Activated T-helper 2 cell treated with anti-CD3 and anti-CD28 coated beads, Interferon-gamma antibody, Interleukin-2, Interleukin-4, amounts not matched to agents 10 μg/mL and 5 μg/mL and 100 μg/mL, durations not matched to agents 14 hours and 24 hours and 36 hours (primary cell): ENCODE measurements at regions not wholly inside any gene's neighbourhood (a gene's known extent, or its start where the extent isn't known, plus 50 kb on each side); places are given as distances from the start of the nearest gene placed in this dataset.

Experiments
- DNase-seq: peaks from one replicate; pipeline ENCODE4 v3.0.0; 2021; ENCODE audit warnings: low spot score
- H3K27ac Mint-ChIP-seq: one replicate; pipeline ENCODE4 v1.8.0; 2021; ENCODE audit warnings: mixed read lengths
- H3K27me3 Mint-ChIP-seq: one replicate; pipeline ENCODE4 v1.8.0; 2021; ENCODE audit warnings: low read depth, mixed read lengths
- H3K36me3 Mint-ChIP-seq: one replicate; pipeline ENCODE4 v1.8.0; 2021; ENCODE audit warnings: low read depth, mixed read lengths
- H3K4me1 Mint-ChIP-seq: one replicate; pipeline ENCODE4 v1.8.0; 2021; ENCODE audit warnings: low read depth, mixed read lengths
- H3K4me3 Mint-ChIP-seq: one replicate; pipeline ENCODE4 v1.8.0; 2021; ENCODE audit warnings: low read depth, mild to moderate bottlenecking, moderate library complexity, mixed read lengths
- H3K9me3 Mint-ChIP-seq: one replicate; pipeline ENCODE4 v1.8.0; 2021; ENCODE audit warnings: mixed read lengths
- intact Hi-C: fragments of 100-400 bp; cut with micrococcal nuclease; formaldehyde crosslinking; loops from one replicate; pipeline ENCODE4 v1.15.1; 2023

GRCh38 chr1:195934817-195935553, 673.3 kb downstream of the KCNT2 start:
- H3K27ac Mint-ChIP-seq, result no peak overlapping the region
- intact Hi-C loops, result no loop called here

GRCh38 chr1:195933835-195934234, 674.4 kb downstream of the KCNT2 start:
- H3K9me3 Mint-ChIP-seq, result peaks cover 5% of the 10 kb centered on the region
- H3K4me3 Mint-ChIP-seq, result no peak overlapping the region
- no peak for DNase-seq
- intact Hi-C loops, result no loop called here
- no peaks in the 10 kb centered on the region for H3K27me3 Mint-ChIP-seq
- no peaks in the 10 kb centered on the region for H3K4me1 Mint-ChIP-seq
- no peak overlapping the region for H3K27ac Mint-ChIP-seq
- H3K36me3 Mint-ChIP-seq, result no peaks in the 10 kb centered on the region

More at GRCh38 chr1:195934817-195935553, 673.3 kb downstream of the KCNT2 start:
- peaks cover 5% of the 10 kb centered on the region for H3K9me3 Mint-ChIP-seq
- H3K4me3 Mint-ChIP-seq, result no peak overlapping the region
- H3K4me1 Mint-ChIP-seq, result no peaks in the 10 kb centered on the region
- H3K27me3 Mint-ChIP-seq, result no peaks in the 10 kb centered on the region
- no peak for DNase-seq
- no peaks in the 10 kb centered on the region for H3K36me3 Mint-ChIP-seq

GRCh38 chr1:195915826-195916225, 692.4 kb downstream of the KCNT2 start:
- H3K27ac Mint-ChIP-seq, result no peak overlapping the region
- H3K4me3 Mint-ChIP-seq, result no peak overlapping the region
- H3K9me3 Mint-ChIP-seq, result no peaks in the 10 kb centered on the region
- H3K36me3 Mint-ChIP-seq, result no peaks in the 10 kb centered on the region
- H3K27me3 Mint-ChIP-seq, result no peaks in the 10 kb centered on the region
- H3K4me1 Mint-ChIP-seq, result no peaks in the 10 kb centered on the region
- intact Hi-C loops, result no loop called here
- DNase-seq, result no peak

DNA sequence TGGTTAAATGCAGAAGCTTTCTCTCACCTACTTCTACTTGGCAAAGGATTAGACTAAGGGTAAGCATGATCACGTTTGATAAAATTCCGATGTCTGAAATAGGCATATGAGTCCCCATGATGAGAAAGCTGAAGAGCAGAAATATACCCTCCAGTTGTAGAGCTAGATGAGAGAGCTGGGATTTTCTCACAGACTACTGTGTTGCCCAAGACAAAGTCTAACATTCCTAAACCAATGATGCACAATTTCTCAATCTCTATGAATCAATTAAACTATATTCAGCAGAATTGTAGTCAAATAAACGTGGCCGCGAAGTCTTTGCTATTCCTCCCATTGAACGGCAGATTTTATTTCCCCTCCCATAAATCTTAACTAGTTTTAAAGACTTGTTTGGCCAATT, 699.2 kb downstream of the KCNT2 start:
- no peaks in the 10 kb centered on the region for H3K4me1 Mint-ChIP-seq
- H3K27ac Mint-ChIP-seq, result no peak overlapping the region
- no peak for DNase-seq
- no peaks in the 10 kb centered on the region for H3K27me3 Mint-ChIP-seq
- intact Hi-C loops, result no loop called here
- no peaks in the 10 kb centered on the region for H3K9me3 Mint-ChIP-seq
- no peaks in the 10 kb centered on the region for H3K36me3 Mint-ChIP-seq
- no peak overlapping the region for H3K4me3 Mint-ChIP-seq

- no peak overlapping the region for H3K4me3 Mint-ChIP-seq
- H3K27ac Mint-ChIP-seq, result no peak overlapping the region
- no peaks in the 10 kb centered on the region for H3K9me3 Mint-ChIP-seq
- H3K27me3 Mint-ChIP-seq, result no peaks in the 10 kb centered on the region
- DNase-seq, result no peak
- H3K4me1 Mint-ChIP-seq, result no peaks in the 10 kb centered on the region
- intact Hi-C loops, result no loop called here
- H3K36me3 Mint-ChIP-seq, result no peaks in the 10 kb centered on the region
These were observed 700.1 kb downstream of the KCNT2 start for GRCh38 chr1:195908121-195908520.

DNA sequence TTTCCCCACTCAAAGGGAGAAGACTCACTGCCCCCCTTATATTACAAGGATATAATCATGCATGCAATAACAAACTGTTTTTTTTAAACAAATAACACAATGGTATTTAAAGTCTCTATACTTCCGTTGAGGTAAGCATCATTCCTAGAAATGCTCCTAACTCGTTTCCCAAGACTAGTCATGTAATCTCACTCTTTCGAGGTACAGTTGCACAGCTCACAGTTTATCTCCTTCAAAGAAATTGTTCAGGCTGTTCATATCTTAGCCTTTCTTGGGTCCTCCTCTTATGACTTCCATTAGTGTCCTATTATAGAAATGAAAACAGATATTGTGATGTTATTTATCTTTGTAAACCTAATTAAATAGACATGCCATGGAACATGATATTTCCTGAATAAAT, 705.0 kb downstream of the KCNT2 start:
- intact Hi-C loops, result no loop called here
- H3K36me3 Mint-ChIP-seq, result no peaks in the 10 kb centered on the region
- H3K27ac Mint-ChIP-seq, result no peak overlapping the region
- no peak overlapping the region for H3K4me3 Mint-ChIP-seq
- no peaks in the 10 kb centered on the region for H3K9me3 Mint-ChIP-seq
- no peaks in the 10 kb centered on the region for H3K4me1 Mint-ChIP-seq
- H3K27me3 Mint-ChIP-seq, result no peaks in the 10 kb centered on the region
- no peak for DNase-seq

DNA sequence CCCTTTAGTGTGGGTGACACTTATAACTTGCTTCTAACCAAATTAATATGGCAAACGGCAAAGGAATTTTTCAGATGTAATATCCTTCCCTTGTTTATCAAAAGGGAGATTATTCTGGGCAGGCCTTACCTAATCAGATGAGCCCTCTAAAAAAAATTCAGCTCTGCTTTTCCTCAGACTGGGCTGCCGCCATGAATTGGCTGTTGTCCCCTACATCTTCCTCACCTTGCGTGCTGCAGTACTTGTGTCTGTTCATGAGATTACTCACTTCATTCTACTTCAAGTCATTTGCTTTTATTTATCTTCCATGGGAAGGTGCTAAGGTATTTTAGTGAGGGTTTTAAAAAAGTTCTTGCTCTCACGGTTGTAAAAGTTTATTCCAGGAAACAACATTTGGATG, 705.5 kb downstream of the KCNT2 start:
- Mint-ChIP-seq H3K36me3 (no peaks in the 10 kb centered on the region), H3K9me3 (no peaks in the 10 kb centered on the region), H3K4me3 (no peak overlapping the region), H3K27ac (no peak overlapping the region), H3K27me3 (no peaks in the 10 kb centered on the region), H3K4me1 (no peaks in the 10 kb centered on the region)
- no peak for DNase-seq
- intact Hi-C loops, result no loop called here

- intact Hi-C loops, result no loop called here
- Mint-ChIP-seq H3K4me3 (no peak overlapping the region), H3K9me3 (no peaks in the 10 kb centered on the region), H3K27me3 (no peaks in the 10 kb centered on the region), H3K36me3 (no peaks in the 10 kb centered on the region), H3K4me1 (no peaks in the 10 kb centered on the region), H3K27ac (no peak overlapping the region)
- DNase-seq, result no peak
These were observed 708.4 kb downstream of the KCNT2 start for GRCh38 chr1:195899762-195900352.

DNA sequence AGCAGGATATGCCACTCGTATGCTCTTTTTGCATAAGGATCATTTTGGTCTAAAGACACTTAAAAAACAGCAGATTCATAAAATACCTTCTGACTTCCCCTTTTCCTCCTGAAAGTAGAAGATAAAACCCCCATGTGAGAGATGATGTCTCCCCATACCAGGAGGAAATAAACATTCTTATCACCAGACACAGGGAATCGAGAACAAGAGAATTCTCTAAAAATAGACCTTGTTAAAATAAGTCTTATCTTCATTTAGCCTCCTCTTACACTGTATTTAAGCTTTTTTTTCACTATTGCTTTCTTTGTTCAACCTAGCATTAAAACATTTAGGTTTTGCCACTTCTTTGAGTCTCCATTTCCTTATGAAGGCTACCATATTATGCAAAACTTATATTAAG, 709.3 kb downstream of the KCNT2 start:
- Mint-ChIP-seq H3K4me1 (no peaks in the 10 kb centered on the region), H3K36me3 (no peaks in the 10 kb centered on the region), H3K9me3 (no peaks in the 10 kb centered on the region), H3K27me3 (no peaks in the 10 kb centered on the region), H3K27ac (no peak overlapping the region), H3K4me3 (no peak overlapping the region)
- DNase-seq, result no peak
- intact Hi-C loops, result no loop called here

DNA sequence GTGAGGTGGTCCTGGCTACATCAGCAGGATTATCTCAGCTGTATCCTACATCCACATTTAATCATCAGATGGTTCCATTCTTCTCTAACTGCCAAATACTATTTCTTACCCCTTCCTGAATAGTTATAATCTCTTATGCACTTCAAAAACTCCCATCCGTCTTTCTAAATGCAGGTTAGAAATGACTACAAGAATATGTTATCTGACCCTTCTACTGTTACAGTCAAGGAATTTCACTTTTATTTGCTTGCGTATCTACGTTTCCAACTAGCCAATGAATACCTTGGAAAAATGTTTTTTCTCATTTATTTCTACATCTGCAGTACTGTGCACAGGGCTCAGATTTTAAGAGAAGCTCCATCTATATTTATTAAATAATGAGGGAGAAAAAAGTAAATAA, 709.9 kb downstream of the KCNT2 start:
- no peak for DNase-seq
- Mint-ChIP-seq H3K4me3 (no peak overlapping the region), H3K36me3 (no peaks in the 10 kb centered on the region), H3K27ac (no peak overlapping the region), H3K27me3 (no peaks in the 10 kb centered on the region), H3K9me3 (no peaks in the 10 kb centered on the region), H3K4me1 (no peaks in the 10 kb centered on the region)
- intact Hi-C loops, result no loop called here

DNA sequence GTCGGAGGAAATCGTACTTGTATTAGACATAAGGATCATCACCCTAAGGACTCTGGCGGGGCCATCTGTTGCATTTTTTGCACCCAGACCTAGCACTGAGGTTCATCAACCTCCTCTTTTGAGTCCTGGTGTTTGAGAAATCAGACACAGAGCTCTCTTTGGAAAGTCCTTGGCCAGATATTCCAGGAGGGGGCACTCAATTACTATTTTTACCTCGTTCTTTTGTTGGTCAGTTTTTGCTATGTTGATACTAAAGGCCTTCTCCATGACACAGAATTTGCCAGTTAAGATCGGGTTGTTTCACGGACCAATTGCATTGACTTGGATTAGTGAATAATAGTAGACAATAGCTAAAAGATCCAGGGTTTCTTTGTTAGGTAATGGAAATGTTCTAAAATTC, 711.2 kb downstream of the KCNT2 start:
- H3K4me1 Mint-ChIP-seq, result no peaks in the 10 kb centered on the region
- H3K27me3 Mint-ChIP-seq, result no peaks in the 10 kb centered on the region
- no peak overlapping the region for H3K4me3 Mint-ChIP-seq
- intact Hi-C loops, result no loop called here
- no peak overlapping the region for H3K27ac Mint-ChIP-seq
- no peaks in the 10 kb centered on the region for H3K36me3 Mint-ChIP-seq
- no peak for DNase-seq
- no peaks in the 10 kb centered on the region for H3K9me3 Mint-ChIP-seq

DNA sequence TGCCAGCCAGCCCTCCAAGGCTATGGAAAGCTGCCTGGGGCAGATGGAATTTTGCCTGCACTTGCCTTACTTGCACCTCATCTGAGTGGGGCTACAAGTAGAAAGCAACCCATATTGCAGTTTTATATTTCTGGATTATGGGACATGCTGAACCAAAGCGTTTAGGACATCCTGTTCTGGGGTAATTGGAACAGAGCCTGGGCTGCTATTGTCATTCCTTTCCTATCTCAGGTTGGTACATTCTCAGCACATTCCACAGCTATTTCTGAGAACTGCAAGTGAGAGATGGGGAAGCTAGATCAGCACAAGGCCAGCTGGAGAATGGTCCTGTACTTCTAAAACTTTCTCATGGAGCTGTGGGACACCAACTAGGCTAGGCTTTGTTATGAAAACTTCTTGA, 713.8 kb downstream of the KCNT2 start:
- H3K9me3 Mint-ChIP-seq, result peaks cover 4% of the 10 kb centered on the region
- intact Hi-C loops, result no loop called here
- no peak for DNase-seq
- no peaks in the 10 kb centered on the region for H3K27me3 Mint-ChIP-seq
- no peaks in the 10 kb centered on the region for H3K4me1 Mint-ChIP-seq
- no peaks in the 10 kb centered on the region for H3K36me3 Mint-ChIP-seq
- H3K4me3 Mint-ChIP-seq, result no peak overlapping the region
- H3K27ac Mint-ChIP-seq, result no peak overlapping the region

DNA sequence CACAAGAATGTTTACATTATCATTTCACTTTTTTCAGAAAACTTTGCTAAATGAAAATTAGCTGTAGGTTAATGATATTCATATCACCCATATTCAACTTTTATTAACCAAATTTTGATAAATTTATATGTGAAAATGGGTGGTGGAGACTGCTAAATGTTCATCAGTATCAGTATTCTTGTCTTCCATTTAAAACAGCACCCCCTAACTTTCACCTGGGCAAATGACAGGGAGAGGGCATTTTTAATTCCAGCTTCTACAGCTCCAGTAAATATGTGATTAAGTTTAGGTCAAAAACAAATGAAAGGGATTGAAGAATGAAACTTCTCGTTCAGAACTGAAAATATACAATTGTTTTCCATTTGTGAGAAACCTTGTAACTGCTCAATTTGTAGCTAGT, 722.2 kb downstream of the KCNT2 start:
- DNase-seq, result no peak
- H3K4me3 Mint-ChIP-seq, result no peak overlapping the region
- H3K27me3 Mint-ChIP-seq, result no peaks in the 10 kb centered on the region
- no peaks in the 10 kb centered on the region for H3K36me3 Mint-ChIP-seq
- H3K4me1 Mint-ChIP-seq, result no peaks in the 10 kb centered on the region
- H3K9me3 Mint-ChIP-seq, result peaks cover 1% of the 10 kb centered on the region
- intact Hi-C loops, result no loop called here
- H3K27ac Mint-ChIP-seq, result no peak overlapping the region
